GM12878 (cell line): ENCODE measurements at regions not wholly inside any gene's neighbourhood (a gene's known extent, or its start where the extent isn't known, plus 50 kb on each side); places are given as distances from the start of the nearest gene placed in this dataset.

Experiments
- NFYB ChIP-seq: IDR thresholded peaks from 2 replicates; pipeline ENCODE4 v1.6.1; 2011; ENCODE audit warnings: low read depth, mild to moderate bottlenecking, low read length, improper control_type of control experiment, moderate library complexity; ENCODE audit not compliant: insufficient read depth
- POLR2A ChIP-seq: IDR thresholded peaks from 2 replicates; pipeline ENCODE4 v1.6.1; 2011; ENCODE audit warnings: low read depth, mild to moderate bottlenecking, low read length
- YY1 ChIP-seq: IDR thresholded peaks from 2 replicates; pipeline ENCODE4 v1.6.1; 2011; ENCODE audit warnings: low read depth, mild to moderate bottlenecking, low read length
- ZNF274 ChIP-seq: IDR thresholded peaks from one replicate; pipeline ENCODE4 v1.8.0; 2011; ENCODE audit not compliant: insufficient read length, insufficient read depth
- TF ChIP-seq, protein P1 (sequence below): IDR thresholded peaks from 2 replicates; pipeline ENCODE4 v1.6.1; 2012; ENCODE audit warnings: low read depth, low read length, improper control_type of control experiment
- TF ChIP-seq, protein P2 (sequence below), 3 experiments: IDR thresholded peaks in 2 of 3; conservative IDR thresholded peaks in 1 of 3; 2 replicates each; pipeline ENCODE4 v1.5.1; 2011; ENCODE audit warnings: low read depth in 3 of 3, low read length in 3 of 3, mild to moderate bottlenecking in 3 of 3, control low read depth in 2 of 3, moderate library complexity in 2 of 3, inconsistent platforms in 1 of 3, mixed read lengths in 1 of 3; ENCODE audit not compliant: control insufficient read depth in 2 of 3, insufficient read depth in 1 of 3; ENCODE audit errors: extremely low read depth in 1 of 3
- TF ChIP-seq, protein P3 (sequence below): IDR thresholded peaks from 2 replicates; pipeline ENCODE4 v1.6.1; 2011; ENCODE audit warnings: borderline replicate concordance, low read depth, mild to moderate bottlenecking, moderate library complexity, mixed read lengths, low read length; ENCODE audit not compliant: insufficient read depth; ENCODE audit errors: extremely low read length

DNA sequence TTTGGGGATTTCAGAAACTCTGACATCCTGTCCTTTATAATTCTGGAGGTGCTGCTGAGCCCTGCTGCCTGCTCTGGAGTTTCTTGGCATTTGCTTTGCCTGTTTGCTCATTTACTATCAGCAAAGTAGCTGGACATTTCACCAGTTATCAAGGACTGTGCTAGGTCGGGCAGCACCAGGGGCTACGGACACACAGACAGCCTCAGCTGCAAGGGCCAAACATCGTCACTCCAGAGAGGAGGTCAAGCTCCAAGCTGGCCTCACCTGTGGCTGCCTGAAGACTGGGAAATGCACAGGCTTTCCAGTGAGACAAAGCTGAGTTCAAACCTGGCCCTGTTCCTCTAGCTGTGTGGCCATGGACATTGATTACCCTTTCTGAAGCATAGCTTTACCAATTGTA, 143.7 kb downstream of the LRIG2 start:
- TF ChIP-seq ZNF274 (no peak), NFYB (no peak), YY1 (no peak), POLR2A (no peak)
- TF ChIP-seq, protein P1, sequence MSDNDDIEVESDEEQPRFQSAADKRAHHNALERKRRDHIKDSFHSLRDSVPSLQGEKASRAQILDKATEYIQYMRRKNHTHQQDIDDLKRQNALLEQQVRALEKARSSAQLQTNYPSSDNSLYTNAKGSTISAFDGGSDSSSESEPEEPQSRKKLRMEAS: no peak
- TF ChIP-seq, protein P2, sequence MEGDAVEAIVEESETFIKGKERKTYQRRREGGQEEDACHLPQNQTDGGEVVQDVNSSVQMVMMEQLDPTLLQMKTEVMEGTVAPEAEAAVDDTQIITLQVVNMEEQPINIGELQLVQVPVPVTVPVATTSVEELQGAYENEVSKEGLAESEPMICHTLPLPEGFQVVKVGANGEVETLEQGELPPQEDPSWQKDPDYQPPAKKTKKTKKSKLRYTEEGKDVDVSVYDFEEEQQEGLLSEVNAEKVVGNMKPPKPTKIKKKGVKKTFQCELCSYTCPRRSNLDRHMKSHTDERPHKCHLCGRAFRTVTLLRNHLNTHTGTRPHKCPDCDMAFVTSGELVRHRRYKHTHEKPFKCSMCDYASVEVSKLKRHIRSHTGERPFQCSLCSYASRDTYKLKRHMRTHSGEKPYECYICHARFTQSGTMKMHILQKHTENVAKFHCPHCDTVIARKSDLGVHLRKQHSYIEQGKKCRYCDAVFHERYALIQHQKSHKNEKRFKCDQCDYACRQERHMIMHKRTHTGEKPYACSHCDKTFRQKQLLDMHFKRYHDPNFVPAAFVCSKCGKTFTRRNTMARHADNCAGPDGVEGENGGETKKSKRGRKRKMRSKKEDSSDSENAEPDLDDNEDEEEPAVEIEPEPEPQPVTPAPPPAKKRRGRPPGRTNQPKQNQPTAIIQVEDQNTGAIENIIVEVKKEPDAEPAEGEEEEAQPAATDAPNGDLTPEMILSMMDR (IDR thresholded peaks at IDR 0.05 in 2 of 3, conservative IDR thresholded peaks at IDR 0.05 in 1 of 3; ENCODE audit: control insufficient read depth in 2 of 3, extremely low read depth in 1 of 3, insufficient read depth in 1 of 3, low read depth in 3 of 3, low read length in 3 of 3): no peak
- TF ChIP-seq, protein P3, sequence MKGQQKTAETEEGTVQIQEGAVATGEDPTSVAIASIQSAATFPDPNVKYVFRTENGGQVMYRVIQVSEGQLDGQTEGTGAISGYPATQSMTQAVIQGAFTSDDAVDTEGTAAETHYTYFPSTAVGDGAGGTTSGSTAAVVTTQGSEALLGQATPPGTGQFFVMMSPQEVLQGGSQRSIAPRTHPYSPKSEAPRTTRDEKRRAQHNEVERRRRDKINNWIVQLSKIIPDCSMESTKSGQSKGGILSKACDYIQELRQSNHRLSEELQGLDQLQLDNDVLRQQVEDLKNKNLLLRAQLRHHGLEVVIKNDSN: no peak
